IPS-15b (cell line): ENCODE measurements at regions not wholly inside any gene's neighbourhood (a gene's known extent, or its start where the extent isn't known, plus 50 kb on each side); places are given as distances from the start of the nearest gene placed in this dataset.

Experiments
- H3K27me3 ChIP-seq: one replicate; pipeline ENCODE4 v1.6.1; 2013; ENCODE audit warnings: low read length; ENCODE audit not compliant: control insufficient read depth, insufficient read depth
- H3K36me3 ChIP-seq: one replicate; pipeline ENCODE4 v1.6.1; 2013; ENCODE audit warnings: low read length; ENCODE audit not compliant: control insufficient read depth, insufficient read depth
- H3K4me1 ChIP-seq: one replicate; pipeline ENCODE4 v1.6.1; 2013; ENCODE audit warnings: mild to moderate bottlenecking, low read length; ENCODE audit not compliant: control insufficient read depth, insufficient read depth
- H3K4me3 ChIP-seq: one replicate; pipeline ENCODE4 v1.5.1; 2013; ENCODE audit warnings: low read depth, low read length
- H3K9ac ChIP-seq: one replicate; pipeline ENCODE4 v1.6.1; 2013; ENCODE audit warnings: low read depth, mild to moderate bottlenecking, low read length
- H3K9me3 ChIP-seq: one replicate; pipeline ENCODE4 v1.6.1; 2013; ENCODE audit warnings: mild to moderate bottlenecking, low read length; ENCODE audit not compliant: control insufficient read depth, insufficient read depth

DNA sequence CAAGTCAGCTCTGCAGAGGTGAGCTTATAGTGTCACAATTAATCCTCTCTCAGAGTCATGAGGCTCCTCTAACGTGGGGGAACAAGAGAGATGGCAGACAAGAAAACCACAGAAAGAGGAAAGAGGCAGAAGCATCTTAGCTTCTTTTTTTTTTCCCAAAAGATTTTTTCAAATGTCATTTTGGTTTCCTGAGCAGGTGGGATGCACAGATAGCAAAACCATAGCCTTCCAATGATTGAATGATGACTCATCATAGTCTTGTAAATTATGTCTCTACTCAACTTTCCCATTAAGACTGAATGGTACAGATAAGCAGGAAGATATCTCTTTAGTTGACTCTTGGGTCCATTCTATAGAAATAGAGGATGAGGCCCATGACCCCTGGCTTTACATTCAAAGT is 162.8 kb upstream of the ZFHX3 start:
- H3K4me3 ChIP-seq, result no peak overlapping the region
- no peak overlapping the region for H3K9ac ChIP-seq
- H3K4me1 ChIP-seq, result peaks cover 11% of the 10 kb centered on the region
- H3K27me3 ChIP-seq, result no peaks in the 10 kb centered on the region
- no peaks in the 10 kb centered on the region for H3K36me3 ChIP-seq
- peaks cover under 1% of the 10 kb centered on the region for H3K9me3 ChIP-seq

DNA sequence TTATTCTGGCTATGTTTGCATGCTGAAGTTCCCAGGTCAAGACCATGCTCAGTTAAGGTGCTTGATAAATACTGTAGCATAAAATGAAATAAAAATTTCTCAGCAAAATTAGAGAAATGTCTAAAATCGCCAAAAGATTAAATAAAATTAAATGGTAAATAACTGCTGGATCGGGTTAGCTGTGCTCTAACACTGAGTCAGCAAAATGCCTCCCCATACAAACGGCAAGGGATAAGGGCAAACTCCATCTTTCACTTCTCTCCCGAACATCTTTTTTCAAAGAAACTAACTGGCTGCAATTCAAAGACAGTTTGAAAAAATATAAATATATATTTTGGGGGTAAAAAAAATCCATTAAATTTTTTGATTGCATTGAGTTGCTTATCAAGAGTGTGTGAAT is 162.2 kb upstream of the ZFHX3 start:
- H3K36me3 ChIP-seq, result no peaks in the 10 kb centered on the region
- H3K9me3 ChIP-seq, result no peaks in the 10 kb centered on the region
- no peak overlapping the region for H3K4me3 ChIP-seq
- peaks cover 7% of the 10 kb centered on the region for H3K4me1 ChIP-seq
- no peak overlapping the region for H3K9ac ChIP-seq
- no peaks in the 10 kb centered on the region for H3K27me3 ChIP-seq

DNA sequence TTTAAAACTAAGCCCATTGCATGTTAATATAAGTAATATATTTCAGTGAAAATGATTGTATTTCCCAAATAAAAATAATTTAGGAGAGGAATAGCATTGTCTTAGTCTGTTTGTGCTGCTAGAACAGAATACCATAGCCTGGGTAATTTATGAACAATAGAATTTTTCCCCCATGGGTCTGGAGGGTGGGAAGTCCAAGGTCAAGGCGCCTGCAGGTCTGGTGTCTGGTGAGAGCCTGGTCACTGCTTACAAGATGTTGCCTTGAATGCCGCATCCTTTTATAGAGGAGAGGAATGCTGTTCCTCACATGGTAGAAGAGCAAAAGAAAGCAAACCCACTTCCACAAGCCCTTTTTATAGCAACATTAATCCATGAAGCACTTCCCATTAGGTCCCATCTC is 161.3 kb upstream of the ZFHX3 start:
- Histone ChIP-seq H3K9me3 (no peaks in the 10 kb centered on the region), H3K4me3 (no peak overlapping the region), H3K4me1 (no peaks in the 10 kb centered on the region), H3K36me3 (no peaks in the 10 kb centered on the region), H3K27me3 (no peaks in the 10 kb centered on the region), H3K9ac (no peak overlapping the region)

DNA sequence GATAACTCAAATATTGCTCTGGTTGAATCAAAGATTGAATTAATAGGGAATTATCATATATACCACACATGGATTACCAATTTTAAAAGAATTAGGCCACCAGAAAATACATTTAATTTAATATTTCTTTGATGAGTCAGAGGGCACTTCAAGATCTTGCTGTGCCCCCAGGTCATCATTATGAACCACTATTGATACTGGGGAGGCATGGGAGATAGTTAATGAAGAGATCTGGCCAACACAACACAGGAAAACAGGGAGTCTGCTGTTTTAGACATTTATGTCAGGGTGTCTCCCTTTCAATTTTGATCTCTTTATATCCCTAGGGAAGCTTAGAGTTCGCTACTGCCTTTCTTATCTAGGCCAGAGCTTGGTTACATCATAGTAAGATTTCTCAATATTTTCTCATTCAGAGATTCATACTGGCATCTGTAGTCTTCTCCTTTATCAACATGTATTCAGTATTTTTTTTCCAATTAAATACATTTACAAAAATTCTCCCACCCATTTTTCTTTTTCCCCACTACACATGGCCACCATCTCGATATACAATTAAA is 158.3 kb upstream of the ZFHX3 start:
- Histone ChIP-seq H3K27me3 (no peaks in the 10 kb centered on the region), H3K4me1 (no peaks in the 10 kb centered on the region), H3K9ac (no peak overlapping the region), H3K36me3 (no peaks in the 10 kb centered on the region), H3K4me3 (no peak overlapping the region), H3K9me3 (no peaks in the 10 kb centered on the region)

DNA sequence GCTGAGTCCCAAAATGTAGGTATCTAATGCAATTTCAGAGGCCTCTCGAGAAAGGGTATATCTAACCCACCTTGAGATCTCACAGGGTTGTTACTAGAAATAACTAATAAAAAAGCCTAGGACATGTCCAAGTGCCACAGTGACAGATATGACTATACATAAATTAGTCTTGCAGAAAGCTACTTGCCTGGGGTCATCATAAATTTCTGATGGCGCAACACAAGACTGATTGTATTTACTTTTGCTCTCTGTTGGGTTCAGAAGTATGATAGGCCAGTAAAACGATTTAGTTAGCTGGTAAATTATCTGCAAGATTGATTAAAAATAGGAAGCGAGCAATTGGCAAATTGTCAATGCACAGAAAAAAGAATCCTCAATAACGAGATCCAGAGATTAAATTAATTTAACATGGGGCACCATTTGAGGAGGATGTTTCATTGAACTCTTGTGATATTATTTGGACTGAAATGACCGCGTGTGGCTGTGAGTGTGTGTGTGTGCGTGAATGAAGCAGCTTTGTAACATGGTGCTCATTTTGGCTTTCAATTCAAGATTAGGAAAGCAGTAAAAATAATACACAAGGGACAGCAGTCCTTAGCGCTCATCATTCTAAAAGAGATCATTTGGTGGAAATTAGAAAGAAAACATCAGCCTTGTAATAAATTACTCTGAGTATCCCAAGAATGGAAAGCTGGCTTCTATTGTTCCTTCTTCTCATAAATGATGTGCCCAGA is 157.4 kb upstream of the ZFHX3 start:
- Histone ChIP-seq H3K27me3 (no peaks in the 10 kb centered on the region), H3K9ac (no peak overlapping the region), H3K36me3 (no peaks in the 10 kb centered on the region), H3K4me1 (no peaks in the 10 kb centered on the region), H3K4me3 (no peak overlapping the region), H3K9me3 (no peaks in the 10 kb centered on the region)

DNA sequence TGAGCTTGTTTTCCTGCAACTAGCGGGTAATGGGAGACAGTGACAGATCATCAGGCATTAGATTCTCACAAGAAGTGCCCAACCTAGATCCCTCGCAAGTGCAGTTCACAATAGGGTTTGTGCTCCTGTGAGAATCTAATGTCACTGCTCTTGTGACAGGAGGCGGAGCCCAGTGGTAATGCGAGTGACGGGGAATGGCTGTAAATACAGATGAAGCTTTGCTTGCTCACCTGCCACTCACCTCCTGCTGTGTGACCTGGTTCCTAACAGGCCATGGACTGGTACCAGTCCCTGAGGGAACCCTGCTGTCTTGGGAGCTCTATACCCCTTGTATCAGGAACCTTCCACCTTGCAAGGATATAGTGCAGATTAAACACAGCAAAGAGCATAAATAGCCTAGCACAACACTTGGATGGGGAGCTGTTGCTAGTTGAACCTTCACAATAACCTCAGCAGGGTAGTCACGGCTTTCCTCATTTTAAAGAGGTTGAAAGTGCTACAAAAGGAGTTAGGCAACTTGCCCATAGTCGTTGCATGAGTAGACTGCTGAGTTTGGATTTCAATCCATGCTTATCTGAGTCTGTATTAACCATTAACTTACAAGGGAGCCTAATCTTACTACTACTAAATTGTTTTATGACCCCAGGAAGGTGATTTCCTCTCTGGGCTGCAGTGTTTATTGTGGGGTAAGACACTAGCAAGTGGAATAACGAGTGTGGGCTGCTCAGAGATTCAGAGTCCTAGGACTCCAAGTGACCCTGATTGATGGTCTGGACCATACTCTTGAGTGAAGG is 156.6 kb upstream of the ZFHX3 start:
- H3K9me3 ChIP-seq, result no peaks in the 10 kb centered on the region
- H3K36me3 ChIP-seq, result no peaks in the 10 kb centered on the region
- H3K4me3 ChIP-seq, result no peak overlapping the region
- no peaks in the 10 kb centered on the region for H3K4me1 ChIP-seq
- H3K9ac ChIP-seq, result no peak overlapping the region
- no peaks in the 10 kb centered on the region for H3K27me3 ChIP-seq

DNA sequence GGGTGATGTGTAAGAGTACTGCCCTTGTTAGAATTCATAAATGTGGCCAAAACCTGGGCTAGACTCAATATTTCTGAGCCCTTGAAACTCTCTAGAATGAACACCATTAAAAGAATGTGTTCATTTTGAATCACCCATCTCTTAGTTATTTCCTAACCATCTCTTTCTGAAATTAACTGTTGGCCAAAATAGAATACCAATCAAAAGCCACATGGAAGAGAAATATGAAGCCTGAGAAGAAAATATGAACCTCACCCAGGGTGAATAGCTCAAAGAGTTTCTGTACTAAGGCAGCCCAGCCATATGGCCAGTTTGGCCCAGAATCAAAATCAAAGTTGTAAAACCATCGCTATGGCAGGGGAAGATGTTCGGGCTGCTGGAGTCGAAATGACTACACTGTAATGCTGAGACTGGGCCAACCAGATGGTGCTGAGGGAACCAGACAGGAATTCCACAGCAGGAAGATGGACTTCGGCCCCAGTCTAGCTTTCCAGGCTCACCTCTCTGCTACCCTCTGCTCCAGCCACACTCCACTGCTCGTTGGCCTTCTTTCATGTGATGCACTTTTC is 154.3 kb upstream of the ZFHX3 start:
- no peaks in the 10 kb centered on the region for H3K4me1 ChIP-seq
- H3K9ac ChIP-seq, result no peak overlapping the region
- H3K27me3 ChIP-seq, result no peaks in the 10 kb centered on the region
- no peaks in the 10 kb centered on the region for H3K9me3 ChIP-seq
- no peaks in the 10 kb centered on the region for H3K36me3 ChIP-seq
- H3K4me3 ChIP-seq, result no peak overlapping the region

DNA sequence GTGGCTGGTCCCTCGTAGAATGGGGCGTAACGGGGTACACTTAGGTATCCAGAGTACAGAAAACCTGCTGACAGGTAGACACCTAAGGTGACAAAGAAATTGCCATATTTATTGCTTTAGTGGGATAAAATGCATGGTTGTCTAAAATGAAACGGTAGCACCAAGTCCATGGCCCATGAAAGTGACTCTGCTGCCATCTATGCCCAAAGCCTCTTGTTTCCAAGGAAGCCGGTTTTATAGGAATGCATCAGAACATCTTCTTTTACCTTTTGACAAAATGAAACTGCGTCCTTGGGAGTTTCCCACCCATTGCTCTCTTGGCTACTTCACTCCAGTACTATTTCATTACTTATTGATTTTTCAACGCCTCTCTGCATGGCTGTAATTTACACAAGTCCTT is 151.3 kb upstream of the ZFHX3 start:
- Histone ChIP-seq H3K9ac (no peak overlapping the region), H3K27me3 (peaks cover 4% of the 10 kb centered on the region), H3K4me3 (no peak overlapping the region), H3K36me3 (no peaks in the 10 kb centered on the region), H3K9me3 (no peaks in the 10 kb centered on the region), H3K4me1 (no peaks in the 10 kb centered on the region)

DNA sequence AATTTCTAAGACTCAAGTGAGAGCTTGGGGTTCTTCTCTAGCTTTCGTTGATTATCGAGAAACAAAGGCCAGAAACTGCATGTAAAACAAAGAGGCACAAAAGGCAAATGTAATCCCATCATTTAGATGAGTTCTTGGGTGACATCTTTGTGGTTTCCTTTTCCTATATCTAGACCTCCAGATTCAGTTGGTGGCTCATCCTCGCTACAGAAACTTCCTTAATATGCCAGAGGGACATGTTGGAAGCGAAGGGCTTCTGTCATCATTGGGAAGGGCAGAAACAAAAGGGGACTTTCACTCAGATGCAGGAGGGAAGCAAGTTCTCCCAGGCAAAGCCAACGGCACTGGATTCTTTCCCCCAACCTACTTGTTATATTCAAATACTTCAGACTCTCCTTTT is 150.6 kb upstream of the ZFHX3 start:
- no peak overlapping the region for H3K9ac ChIP-seq
- H3K9me3 ChIP-seq, result no peaks in the 10 kb centered on the region
- H3K27me3 ChIP-seq, result peaks cover 8% of the 10 kb centered on the region
- H3K4me1 ChIP-seq, result no peaks in the 10 kb centered on the region
- no peaks in the 10 kb centered on the region for H3K36me3 ChIP-seq
- no peak overlapping the region for H3K4me3 ChIP-seq

DNA sequence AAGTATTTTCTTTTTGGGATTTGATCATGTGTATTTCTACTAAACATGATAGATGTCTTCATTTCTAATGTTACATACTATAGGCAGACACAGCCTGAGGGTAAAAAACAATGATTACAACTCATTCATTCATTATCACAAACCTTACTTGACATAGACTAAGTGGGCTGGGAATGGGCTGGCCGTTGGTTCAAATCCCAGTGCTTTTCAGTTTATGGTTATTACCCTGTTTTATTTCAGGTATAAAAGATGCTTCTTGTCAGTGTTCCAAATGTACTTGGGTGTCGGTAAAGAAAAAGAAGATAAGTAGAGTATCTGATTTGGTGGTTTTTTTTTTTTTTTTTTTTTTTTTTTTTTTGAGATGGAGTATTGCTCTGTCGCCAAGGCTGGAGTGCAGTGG is 149.7 kb upstream of the ZFHX3 start:
- Histone ChIP-seq H3K4me3 (no peak overlapping the region), H3K27me3 (peaks cover 10% of the 10 kb centered on the region), H3K9ac (no peak overlapping the region), H3K36me3 (no peaks in the 10 kb centered on the region), H3K4me1 (no peaks in the 10 kb centered on the region), H3K9me3 (no peaks in the 10 kb centered on the region)

DNA sequence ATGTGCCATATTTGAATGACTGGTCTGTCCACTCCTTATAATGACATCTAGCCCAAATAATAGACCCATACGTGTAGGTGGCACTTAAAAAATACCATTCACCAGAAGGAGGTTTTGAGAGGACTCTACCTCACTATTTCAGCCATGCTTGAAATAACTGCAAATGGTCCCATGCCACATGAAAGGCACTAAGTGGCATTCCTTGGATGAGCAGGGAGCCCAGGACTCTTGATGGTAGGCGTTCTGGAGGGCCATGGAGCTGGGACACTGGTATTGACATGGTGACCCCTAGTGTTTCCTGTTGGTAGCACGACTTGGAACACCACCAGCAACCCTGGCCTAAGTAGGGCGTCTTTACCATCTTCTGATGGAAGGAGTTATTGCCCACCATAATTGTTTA is 148.7 kb upstream of the ZFHX3 start:
- H3K27me3 ChIP-seq, result peaks cover 17% of the 10 kb centered on the region
- no peaks in the 10 kb centered on the region for H3K36me3 ChIP-seq

DNA sequence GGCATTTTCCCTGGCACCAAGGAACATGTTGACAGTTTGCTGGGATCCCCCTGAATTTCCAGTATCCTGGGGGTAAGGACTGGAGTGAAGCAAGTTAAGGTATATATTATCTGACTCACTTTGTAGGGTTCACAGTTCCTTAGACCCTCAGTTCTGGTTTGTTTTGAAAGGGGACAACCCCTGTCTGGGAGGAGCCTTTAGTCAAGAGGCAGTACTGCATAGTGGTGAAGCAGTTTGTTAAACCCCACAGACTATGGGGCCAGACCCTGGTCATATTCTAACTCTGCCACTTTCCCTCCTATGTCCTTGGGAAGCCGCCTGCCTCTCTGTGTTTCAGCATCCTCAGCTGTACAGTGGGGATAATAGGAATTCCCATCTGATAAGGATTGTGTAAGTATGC is 145.5 kb upstream of the ZFHX3 start:
- no peaks in the 10 kb centered on the region for H3K9me3 ChIP-seq

More for the DNA sequence above, 148.7 kb upstream of the ZFHX3 start:
- H3K4me1 ChIP-seq, result peaks cover 2% of the 10 kb centered on the region
- H3K9ac ChIP-seq, result no peak overlapping the region
- no peak overlapping the region for H3K4me3 ChIP-seq
- H3K9me3 ChIP-seq, result no peaks in the 10 kb centered on the region

More for the DNA sequence above, 145.5 kb upstream of the ZFHX3 start:
- Histone ChIP-seq H3K27me3 (peaks cover 25% of the 10 kb centered on the region), H3K4me3 (no peak overlapping the region), H3K36me3 (no peaks in the 10 kb centered on the region), H3K4me1 (peaks cover 2% of the 10 kb centered on the region), H3K9ac (no peak overlapping the region)
